K562 (cell line): ENCODE measurements at regions not wholly inside any gene's neighbourhood (a gene's known extent, or its start where the extent isn't known, plus 50 kb on each side); places are given as distances from the start of the nearest gene placed in this dataset.

Experiments used
- ATAC-seq: fragments of 200-7000 bp; cut with Tn5 transposase; 3 replicates; pipeline ENCODE4 v1.9.1; 2020; ENCODE audit warnings: moderate library complexity
- BruUV-seq: library from RNA; stranded (reverse); fragments of 400-500 nt; replicated peaks from 2 replicates; lab custom pipeline; 2021; lab: Mats Ljungman, UMichigan
- CTCF ChIA-PET: fragments of 300-600 bp; formaldehyde crosslinking; extraction: SDS; loops from one replicate; lab custom pipeline; 2021; ENCODE audit warnings: low intra/inter-chr PET ratio; lab: Yijun Ruan, JAX
- POLR2A ChIA-PET: fragments of 300-600, 350-650 bp; sonication (Branson Sonifier 250); formaldehyde crosslinking; extraction: SDS; loops from one replicate; lab custom pipeline; 2021; ENCODE audit warnings: antibody characterized with exemption, inconsistent platforms; lab: Yijun Ruan, JAX
- DNase-seq, 4 experiments: peaks; one replicate each; pipeline versions ENCODE4 v3.0.0 to v3.0.0-alpha.2; 2011 to 2018; ENCODE audit warnings: low spot score in 3 of 4, mixed read lengths in 3 of 4; ENCODE audit errors: extremely low read depth in 1 of 4
- FAIRE-seq: peaks from 2 replicates; lab custom pipeline; 2011; peaks lifted over from hg19 to GRCh38; lab: Jason Lieb, UNC
- H2AFZ ChIP-seq: 2 replicates; pipeline ENCODE4 v1.6.0; 2011; ENCODE audit warnings: low read depth, low read length, control low read depth, inconsistent platforms
- H3K27ac ChIP-seq: fragments of 200-600 bp; 3 replicates; pipeline ENCODE4 v1.8.0; 2011; ENCODE audit warnings: low read depth, mild to moderate bottlenecking, control low read depth, inconsistent platforms, low read length, moderate library complexity, mixed read lengths; ENCODE audit errors: extremely low read depth
- H3K27me3 ChIP-seq, 2 experiments: fragments of 300-600 bp in 1 of 2; 2 replicates in 1 of 2; 3 replicates in 1 of 2; pipeline versions ENCODE4 v1.6.0 to v1.8.0; 2011; ENCODE audit warnings: inconsistent platforms in 2 of 2, low read length in 2 of 2, mild to moderate bottlenecking in 1 of 2, mixed read lengths in 1 of 2, moderate library complexity in 1 of 2; ENCODE audit not compliant: control insufficient read depth in 2 of 2, insufficient read depth in 2 of 2
- H3K36me3 ChIP-seq: fragments of 300-600 bp; 3 replicates; pipeline ENCODE4 v1.8.0; 2011; ENCODE audit warnings: mild to moderate bottlenecking, low read length, inconsistent platforms; ENCODE audit not compliant: control insufficient read depth, insufficient read depth
- H3K4me1 ChIP-seq, 2 experiments: fragments of 200-600 bp in 1 of 2; replicated peaks in 1 of 2; 2 replicates in 1 of 2; 3 replicates in 1 of 2; pipeline versions ENCODE4 v1.5.1 to v1.8.0; 2011; ENCODE audit warnings: inconsistent platforms in 2 of 2, low read length in 2 of 2, mild to moderate bottlenecking in 1 of 2, mixed read lengths in 1 of 2, moderate library complexity in 1 of 2; ENCODE audit not compliant: control insufficient read depth in 2 of 2, insufficient read depth in 2 of 2
- H3K4me2 ChIP-seq: 2 replicates; pipeline ENCODE4 v1.6.1; 2011; ENCODE audit warnings: low read length, control low read depth, inconsistent platforms, mixed read lengths; ENCODE audit not compliant: insufficient read depth
- H3K4me3 ChIP-seq: fragments of 200-600 bp; sonication (generic), shearing (Covaris generic); 2 replicates; pipeline ENCODE4 v1.5.1; 2016; ENCODE audit warnings: control low read depth, inconsistent platforms
- H3K79me2 ChIP-seq: fragments of 200-600 bp; 3 replicates; pipeline ENCODE4 v1.8.0; 2011; ENCODE audit warnings: low read length, inconsistent platforms; ENCODE audit not compliant: control insufficient read depth, insufficient read depth
- H3K9ac ChIP-seq, 2 experiments: 2 replicates each; pipeline versions ENCODE4 v1.6.0 to v1.6.1; 2011; ENCODE audit warnings: low read depth in 2 of 2, low read length in 2 of 2, control low read depth in 1 of 2, inconsistent platforms in 1 of 2, mild to moderate bottlenecking in 1 of 2, mixed read lengths in 1 of 2; ENCODE audit not compliant: insufficient read depth in 1 of 2
- H3K9me1 ChIP-seq: one replicate; pipeline ENCODE4 v1.6.0; 2011; ENCODE audit warnings: inconsistent platforms, mild to moderate bottlenecking, low read length, moderate library complexity; ENCODE audit not compliant: control insufficient read depth, insufficient read depth
- H3K9me3 ChIP-seq: replicated peaks from 2 replicates; pipeline ENCODE4 v1.5.1; 2011; ENCODE audit warnings: low read depth, low read length, inconsistent platforms; ENCODE audit not compliant: control insufficient read depth, insufficient read depth
- H4K20me1 ChIP-seq: replicated peaks from 2 replicates; pipeline ENCODE4 v1.6.1; 2011; ENCODE audit warnings: low read length, inconsistent platforms, mixed read lengths; ENCODE audit not compliant: control insufficient read depth, insufficient read depth
- ATF4 ChIP-seq: fragments of 450-650 bp; formaldehyde crosslinking; IDR thresholded peaks from 2 replicates; pipeline ENCODE4 v1.4.0; 2022; ENCODE audit warnings: mild to moderate bottlenecking, moderate library complexity
- HDAC8 ChIP-seq: fragments of 450-650 bp; IDR thresholded peaks from 2 replicates; pipeline ENCODE4 v1.6.1; 2016; ENCODE audit warnings: mild to moderate bottlenecking, missing genetic modification characterization, moderate library complexity, missing compliant biosample characterization
- HMGXB4 ChIP-seq: sonication (generic); formaldehyde crosslinking; IDR thresholded peaks from 2 replicates; pipeline ENCODE4 v1.8.1; 2023; ENCODE audit warnings: mild to moderate bottlenecking, missing genetic modification reagents
- HNRNPK ChIP-seq: fragments of 200-400 bp; formaldehyde crosslinking; IDR thresholded peaks from one replicate; pipeline ENCODE4 v1.6.1; 2018; ENCODE audit warnings: mild to moderate bottlenecking, low read depth, low read length; ENCODE audit not compliant: poor library complexity, severe bottlenecking
- KAT8 ChIP-seq: fragments of 450-650 bp; IDR thresholded peaks from 2 replicates; pipeline ENCODE4 v1.6.1; 2016; ENCODE audit warnings: low read depth, mild to moderate bottlenecking
- MECOM ChIP-seq: fragments of 250-450 bp; sonication (Bioruptor Pico); IDR thresholded peaks from 2 replicates; pipeline ENCODE4 v1.8.0; 2022; ENCODE audit warnings: inconsistent platforms
- MLX ChIP-seq, 2 experiments: fragments of 450-650 bp in 1 of 2; sonication (generic) in 1 of 2; formaldehyde crosslinking; conservative IDR thresholded peaks; 2 replicates each; pipeline versions ENCODE4 v1.4.0 to v1.8.1; 2020 to 2022; ENCODE audit warnings: mild to moderate bottlenecking in 1 of 2, missing genetic modification reagents in 1 of 2
- POLR2B ChIP-seq: fragments of 450-650 bp; IDR thresholded peaks from 2 replicates; pipeline ENCODE4 v1.6.1; 2018; ENCODE audit warnings: low read depth; ENCODE audit not compliant: partially characterized antibody
- RBBP5 ChIP-seq: fragments of 200-600 bp; sonication (generic); IDR thresholded peaks from 2 replicates; pipeline ENCODE4 v1.6.1; 2012; ENCODE audit warnings: borderline replicate concordance, mild to moderate bottlenecking, low read length, control low read depth, inconsistent platforms; ENCODE audit not compliant: insufficient read depth, poor library complexity, severe bottlenecking
- SRSF9 ChIP-seq: fragments of 200-400 bp; formaldehyde crosslinking; IDR thresholded peaks from 2 replicates; pipeline ENCODE4 v1.6.1; 2017; ENCODE audit warnings: low read depth, low read length, borderline replicate concordance
- TAF15 ChIP-seq: fragments of 200-400 bp; formaldehyde crosslinking; IDR thresholded peaks from 2 replicates; pipeline ENCODE4 v1.6.1; 2017; ENCODE audit warnings: mild to moderate bottlenecking, low read depth, low read length, moderate library complexity
- ZBTB2 ChIP-seq: fragments of 450-650 bp; IDR thresholded peaks from 2 replicates; pipeline ENCODE4 v1.6.1; 2016; ENCODE audit warnings: antibody characterized with exemption
- ZFPM2 ChIP-seq: fragments of 250-450 bp; sonication (Bioruptor Pico); IDR thresholded peaks from 2 replicates; pipeline ENCODE4 v1.5.1; 2022; ENCODE audit warnings: mild to moderate bottlenecking
- ZNF121 ChIP-seq: sonication (generic); formaldehyde crosslinking; conservative IDR thresholded peaks from 2 replicates; pipeline ENCODE4 v1.8.0; 2022; ENCODE audit warnings: missing genetic modification reagents
- ZNF75A ChIP-seq: fragments of 450-650 bp; formaldehyde crosslinking; IDR thresholded peaks from 2 replicates; pipeline ENCODE4 v1.4.0; 2020; ENCODE audit warnings: mild to moderate bottlenecking
- ZNF766 ChIP-seq: fragments of 200-800 bp; sonication (Bioruptor generic); conservative IDR thresholded peaks from 2 replicates; pipeline ENCODE4 v1.6.1; 2016; ENCODE audit warnings: missing genetic modification characterization, missing compliant biosample characterization
- WGBS: fragments of 100-300 bp; shearing (Covaris generic); methylation state at CpG from one replicate; pipeline ENCODE4 v1.1.6; 2016; ENCODE audit warnings: low coverage, mixed read lengths; ENCODE audit not compliant: insufficient coverage; ENCODE audit errors: missing lambda C conversion rate; 5-methylcytosine and 5-hydroxymethylcytosine counted together
- in situ Hi-C: fragments of 300-500 bp; cut with MboI; formaldehyde crosslinking; loops from 4 replicates; pipeline ENCODE4 v1.15.0; 2018; ENCODE audit warnings: inconsistent platforms, mixed read lengths
- intact Hi-C: fragments of 100-400 bp; cut with micrococcal nuclease; formaldehyde crosslinking; loops from 2 replicates; pipeline ENCODE4 v1.14.2; 2022

- BruUV-seq = no TSS peak
- no peak overlapping the region for H3K27ac ChIP-seq
- no peak overlapping the region for H3K4me3 ChIP-seq
- DNase-seq (no peak), FAIRE-seq (no peak), ATAC-seq (no peak)
- no peaks in the 10 kb centered on the region for H3K9me1 ChIP-seq
- H4K20me1 ChIP-seq = no peaks in the 10 kb centered on the region
- H3K4me2 ChIP-seq = no peak overlapping the region
- POLR2A ChIA-PET = interaction anchor here (1.1 kb wide), 1 partner anchor 12 kb away, joined by 3 read pairs; no protein-coding TSS in a partner anchor
- H3K36me3 ChIP-seq = no peaks in the 10 kb centered on the region
- no peaks in the 10 kb centered on the region; a peak in 1 of 5 replicates for H3K27me3 ChIP-seq
- in situ Hi-C loops (no loop called here), intact Hi-C loops (no loop called here)
- no peaks in the 10 kb centered on the region for H3K4me1 ChIP-seq
- no peaks in the 10 kb centered on the region for H3K79me2 ChIP-seq
- H2AFZ ChIP-seq = no peak overlapping the region
- H3K9me3 ChIP-seq = no peaks in the 10 kb centered on the region
- 0% methylated on average over 1 of the region's 1 CpG for WGBS
- H3K9ac ChIP-seq = no peak overlapping the region
- CTCF ChIA-PET = no interaction called here
- TF ChIP-seq MLX (CRISPR knock-in tag; conservative IDR thresholded peaks at IDR 0.05) (no peak), RBBP5 (no peak), KAT8 (no peak), TAF15 (no peak), ZBTB2 (no peak), ZNF766 (no peak), ZFPM2 (CRISPR knock-in tag) (no peak), ZNF121 (CRISPR knock-in tag) (no peak), POLR2B (no peak), SRSF9 (no peak), ATF4 (no peak), HNRNPK (no peak), MECOM (CRISPR knock-in tag) (no peak), HDAC8 (tag) (no peak), ZNF75A (CRISPR knock-in tag) (no peak), HMGXB4 (no peak)
Observed at GRCh38 chr22:27046086-27046485, 388.7 kb downstream of the MIAT start.
